ENCODE measurements at regions not wholly inside any gene's neighbourhood (a gene's known extent, or its start where the extent isn't known, plus 50 kb on each side); places are given as distances from the start of the nearest gene placed in this dataset.

DNA sequence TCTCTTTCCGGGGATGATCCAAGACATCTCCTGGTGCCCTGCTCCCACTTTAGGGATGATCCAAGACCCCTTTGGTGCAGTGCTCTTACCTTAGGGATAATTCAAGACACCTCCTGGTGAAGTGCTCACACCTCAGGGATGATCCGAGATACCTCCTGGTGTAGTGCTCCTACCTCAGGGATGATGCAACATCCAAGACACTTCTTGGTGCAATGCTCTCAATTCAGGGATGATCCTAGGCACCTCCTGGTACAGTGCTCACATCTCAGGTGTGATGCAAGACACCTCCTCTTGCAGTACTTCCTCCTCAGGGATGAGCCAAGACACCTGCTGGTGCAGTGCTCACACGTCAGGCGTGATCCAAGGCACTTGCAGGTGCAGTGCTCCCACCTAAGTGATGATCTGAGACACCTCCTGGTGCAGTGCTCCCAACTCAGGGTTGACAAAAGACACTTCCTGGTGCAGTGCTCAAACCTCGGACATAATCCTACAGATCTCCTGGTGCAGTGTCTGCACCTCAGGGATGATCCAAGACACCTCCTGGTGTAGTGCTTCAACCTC, 122.3 kb downstream of the ASB1 start:
- Histone ChIP-seq H3K4me1 (no peaks in the 10 kb centered on the region), H3K27ac (no peak overlapping the region), H3K27me3 (no peaks in the 10 kb centered on the region), H3K36me3 (no peaks in the 10 kb centered on the region), H3K4me3 (no peak overlapping the region), H3K9me3 (peaks cover 0 to 19% of the 10 kb centered on the region in 2 donors)
- no peak for DNase-seq (ENCODE audit: low spot score)
- TF ChIP-seq, protein P1, sequence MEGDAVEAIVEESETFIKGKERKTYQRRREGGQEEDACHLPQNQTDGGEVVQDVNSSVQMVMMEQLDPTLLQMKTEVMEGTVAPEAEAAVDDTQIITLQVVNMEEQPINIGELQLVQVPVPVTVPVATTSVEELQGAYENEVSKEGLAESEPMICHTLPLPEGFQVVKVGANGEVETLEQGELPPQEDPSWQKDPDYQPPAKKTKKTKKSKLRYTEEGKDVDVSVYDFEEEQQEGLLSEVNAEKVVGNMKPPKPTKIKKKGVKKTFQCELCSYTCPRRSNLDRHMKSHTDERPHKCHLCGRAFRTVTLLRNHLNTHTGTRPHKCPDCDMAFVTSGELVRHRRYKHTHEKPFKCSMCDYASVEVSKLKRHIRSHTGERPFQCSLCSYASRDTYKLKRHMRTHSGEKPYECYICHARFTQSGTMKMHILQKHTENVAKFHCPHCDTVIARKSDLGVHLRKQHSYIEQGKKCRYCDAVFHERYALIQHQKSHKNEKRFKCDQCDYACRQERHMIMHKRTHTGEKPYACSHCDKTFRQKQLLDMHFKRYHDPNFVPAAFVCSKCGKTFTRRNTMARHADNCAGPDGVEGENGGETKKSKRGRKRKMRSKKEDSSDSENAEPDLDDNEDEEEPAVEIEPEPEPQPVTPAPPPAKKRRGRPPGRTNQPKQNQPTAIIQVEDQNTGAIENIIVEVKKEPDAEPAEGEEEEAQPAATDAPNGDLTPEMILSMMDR (IDR thresholded peaks at IDR 0.05) = no peak

DNA sequence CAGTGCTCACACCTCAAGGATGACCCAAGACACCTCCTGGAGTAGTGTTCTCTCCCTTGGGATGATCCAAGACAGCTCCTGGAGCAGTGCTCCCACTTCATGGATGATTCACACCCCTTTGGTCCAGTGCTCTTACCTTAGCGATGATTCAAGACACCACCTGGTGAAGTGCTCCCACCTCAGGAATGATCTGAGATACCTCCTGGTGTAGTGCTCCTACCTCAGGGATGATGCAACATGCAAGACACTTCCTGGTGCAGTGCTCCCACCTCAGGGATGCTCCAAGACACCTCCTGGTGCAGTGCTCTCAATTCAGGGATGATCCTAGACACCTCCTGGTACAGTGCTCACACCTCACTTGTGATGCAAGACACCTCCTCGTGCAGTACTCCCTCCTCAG, 123.1 kb downstream of the ASB1 start:
- TF ChIP-seq, protein P1 (IDR thresholded peaks at IDR 0.05) = no peak
- Histone ChIP-seq H3K27me3 (no peaks in the 10 kb centered on the region), H3K27ac (no peak overlapping the region), H3K4me3 (no peak overlapping the region), H3K36me3 (no peaks in the 10 kb centered on the region), H3K9me3 (peaks cover 0 to 19% of the 10 kb centered on the region in 2 donors), H3K4me1 (no peaks in the 10 kb centered on the region)
- no peak for DNase-seq (ENCODE audit: low spot score)

DNA sequence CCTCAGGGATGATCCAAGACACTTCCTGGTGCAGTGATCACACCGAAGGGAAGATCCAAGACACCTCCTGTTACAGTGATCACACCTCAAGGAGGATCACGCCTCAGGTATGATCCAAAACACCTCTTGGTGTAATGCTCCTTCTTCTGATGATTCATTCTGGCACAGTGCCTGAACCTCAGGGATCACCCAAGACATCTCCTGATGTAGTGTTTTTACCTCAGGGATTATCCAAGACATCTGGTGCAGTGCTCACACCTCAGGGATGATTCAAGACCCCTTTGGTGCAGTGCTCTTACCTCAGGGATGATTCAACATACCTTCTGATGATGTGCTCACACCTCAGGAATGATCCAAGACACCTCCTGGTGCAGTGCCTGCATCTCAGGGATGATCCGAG, 124.4 kb downstream of the ASB1 start:
- Histone ChIP-seq H3K36me3 (no peaks in the 10 kb centered on the region), H3K4me1 (no peaks in the 10 kb centered on the region), H3K4me3 (no peak overlapping the region), H3K9me3 (peaks cover 0 to 19% of the 10 kb centered on the region in 2 donors), H3K27ac (no peak overlapping the region), H3K27me3 (no peaks in the 10 kb centered on the region)
- TF ChIP-seq, protein P1 (IDR thresholded peaks at IDR 0.05) = no peak
- no peak for DNase-seq (ENCODE audit: low spot score)

DNA sequence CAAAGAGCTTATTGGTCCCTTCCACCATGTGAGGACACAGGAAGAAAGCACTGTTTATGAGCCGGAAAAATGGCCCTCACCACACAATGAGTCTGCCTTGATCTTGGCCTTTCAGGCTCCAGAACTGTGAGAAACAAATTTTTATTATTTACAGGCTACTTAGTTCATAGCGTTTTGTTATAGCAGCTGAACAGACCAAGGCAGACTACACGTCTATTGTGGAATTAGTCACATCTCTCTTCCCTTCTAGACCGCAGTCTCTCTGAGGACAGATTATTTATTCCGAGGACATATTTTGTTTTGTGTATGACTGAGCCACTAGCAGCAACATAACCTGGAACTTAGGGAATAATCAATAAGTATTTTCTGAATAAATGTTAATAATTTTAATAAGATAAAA, 125.5 kb downstream of the ASB1 start:
- Histone ChIP-seq H3K27me3 (no peaks in the 10 kb centered on the region), H3K4me3 (no peak overlapping the region), H3K27ac (no peak overlapping the region), H3K4me1 (no peaks in the 10 kb centered on the region), H3K36me3 (no peaks in the 10 kb centered on the region), H3K9me3 (peaks cover 0 to 19% of the 10 kb centered on the region in 2 donors)
- no peak for DNase-seq (ENCODE audit: low spot score)
- TF ChIP-seq, protein P1 (IDR thresholded peaks at IDR 0.05) = no peak

DNA sequence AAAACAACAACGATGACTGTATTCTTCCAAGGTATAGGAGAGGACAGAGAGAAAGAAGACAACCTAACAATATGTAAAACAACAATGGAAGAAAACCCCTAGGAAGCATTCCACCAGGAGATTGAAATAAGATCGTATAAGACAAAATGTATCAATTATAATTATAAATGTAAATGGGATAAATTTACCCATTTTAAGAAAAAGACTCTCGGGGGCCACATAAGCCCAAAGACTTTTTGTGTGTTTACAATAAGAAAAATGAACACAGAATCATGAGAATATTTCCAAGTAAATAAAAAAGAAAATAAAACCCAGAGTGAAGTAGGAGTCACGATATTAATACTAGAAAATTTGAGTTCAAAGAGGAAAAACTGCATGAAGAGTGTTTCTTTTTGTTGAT, 126.4 kb downstream of the ASB1 start:
- peaks cover 0 to 19% of the 10 kb centered on the region in 2 donors for H3K9me3 ChIP-seq
- H3K36me3 ChIP-seq = no peaks in the 10 kb centered on the region
- no peaks in the 10 kb centered on the region for H3K27me3 ChIP-seq
- no peaks in the 10 kb centered on the region for H3K4me1 ChIP-seq
- TF ChIP-seq, protein P1 (IDR thresholded peaks at IDR 0.05) = no peak
- no peak overlapping the region for H3K4me3 ChIP-seq
- no peak overlapping the region for H3K27ac ChIP-seq
- no peak for DNase-seq (ENCODE audit: low spot score)
